ENCODE measurements at regions not wholly inside any gene's neighbourhood (a gene's known extent, or its start where the extent isn't known, plus 50 kb on each side); places are given as distances from the start of the nearest gene placed in this dataset.

- DNase-seq (ENCODE audit: low read depth in 1 of 2, low spot score in 1 of 2) = no peak
- Histone ChIP-seq H3K4me3 (no peak overlapping the region), H3K27ac (no peak overlapping the region), H3K9me3 (ENCODE audit: low read depth) (no peaks in the 10 kb centered on the region), H3K4me1 (ENCODE audit: low read depth) (no peaks in the 10 kb centered on the region), H3K27me3 (peaks cover 6% of the 10 kb centered on the region), H3K36me3 (no peaks in the 10 kb centered on the region)
- TF ChIP-seq CTCF (IDR thresholded peaks at IDR 0.05; ENCODE audit: low read depth, low read length) = no peak
Measured at GRCh38 chr20:24124003-24124402, 135.4 kb upstream of the GGTLC1 start.

- Histone ChIP-seq H3K4me3 (no peak overlapping the region), H3K9me3 (ENCODE audit: low read depth) (no peaks in the 10 kb centered on the region)
- DNase-seq (ENCODE audit: low read depth in 1 of 2, low spot score in 1 of 2) = peak in 1 of 2 donors; percentile 66
Measured at GRCh38 chr20:24118441-24119175, 130.0 kb upstream of the GGTLC1 start.

GRCh38 chr20:24118034-24118433 is 129.5 kb upstream of the GGTLC1 start:
- TF ChIP-seq CTCF (IDR thresholded peaks at IDR 0.05; ENCODE audit: low read depth, low read length) = no peak
- no peak for DNase-seq (ENCODE audit: low read depth in 1 of 2, low spot score in 1 of 2)
- Histone ChIP-seq H3K4me3 (no peak overlapping the region), H3K27ac (no peak overlapping the region), H3K27me3 (no peaks in the 10 kb centered on the region), H3K9me3 (ENCODE audit: low read depth) (no peaks in the 10 kb centered on the region), H3K4me1 (ENCODE audit: low read depth) (no peaks in the 10 kb centered on the region), H3K36me3 (no peaks in the 10 kb centered on the region)

More at GRCh38 chr20:24118441-24119175, 130.0 kb upstream of the GGTLC1 start:
- Histone ChIP-seq H3K27ac (no peak overlapping the region), H3K27me3 (peaks cover under 1% of the 10 kb centered on the region), H3K36me3 (no peaks in the 10 kb centered on the region), H3K4me1 (ENCODE audit: low read depth) (no peaks in the 10 kb centered on the region)
- no peak for TF ChIP-seq CTCF (IDR thresholded peaks at IDR 0.05; ENCODE audit: low read depth, low read length)

- H3K27ac ChIP-seq = no peak overlapping the region
- no peaks in the 10 kb centered on the region for H3K36me3 ChIP-seq
- no peak for TF ChIP-seq CTCF (IDR thresholded peaks at IDR 0.05; ENCODE audit: low read depth, low read length)
- no peaks in the 10 kb centered on the region for H3K27me3 ChIP-seq
- no peaks in the 10 kb centered on the region for H3K9me3 ChIP-seq (ENCODE audit: low read depth)
- no peak for DNase-seq (ENCODE audit: low read depth in 1 of 2, low spot score in 1 of 2)
- H3K4me1 ChIP-seq (ENCODE audit: low read depth) = no peaks in the 10 kb centered on the region
- no peak overlapping the region for H3K4me3 ChIP-seq
Measured at GRCh38 chr20:24117383-24117782, 128.8 kb upstream of the GGTLC1 start.

- H3K36me3 ChIP-seq = no peaks in the 10 kb centered on the region
- TF ChIP-seq CTCF (IDR thresholded peaks at IDR 0.05; ENCODE audit: low read depth, low read length) = no peak
- H3K9me3 ChIP-seq (ENCODE audit: low read depth) = no peaks in the 10 kb centered on the region
- no peaks in the 10 kb centered on the region for H3K4me1 ChIP-seq (ENCODE audit: low read depth)
- no peak overlapping the region for H3K27ac ChIP-seq
- H3K27me3 ChIP-seq = no peaks in the 10 kb centered on the region
- H3K4me3 ChIP-seq = no peak overlapping the region
- DNase-seq (ENCODE audit: low read depth in 1 of 2, low spot score in 1 of 2) = no peak
Measured at GRCh38 chr20:24116611-24117010, 128.0 kb upstream of the GGTLC1 start.

Measured in cardiac muscle cell (in vitro differentiated cells and primary cell).